ENCODE measurements at regions not wholly inside any gene's neighbourhood (a gene's known extent, or its start where the extent isn't known, plus 50 kb on each side); places are given as distances from the start of the nearest gene placed in this dataset.

GRCh38 chr12:116463366-116463765 lies 95.8 kb upstream of the MAP1LC3B2 start:
- no peak for DNase-seq

- DNase-seq, result no peak
Observed at GRCh38 chr12:116465407-116465806, 93.8 kb upstream of the MAP1LC3B2 start.

GRCh38 chr12:116465856-116466255 lies 93.3 kb upstream of the MAP1LC3B2 start:
- DNase-seq, result no peak

GRCh38 chr12:116466536-116466935 lies 92.6 kb upstream of the MAP1LC3B2 start:
- no peak for DNase-seq

- DNase-seq, result no peak
Observed at GRCh38 chr12:116469344-116469743, 89.8 kb upstream of the MAP1LC3B2 start.

- DNase-seq, result no peak
Observed at GRCh38 chr12:116471544-116471943, 87.6 kb upstream of the MAP1LC3B2 start.

- DNase-seq, result no peak
Observed at GRCh38 chr12:116472193-116472592, 87.0 kb upstream of the MAP1LC3B2 start.

- DNase-seq, result no peak
Observed at GRCh38 chr12:116473416-116473815, 85.8 kb upstream of the MAP1LC3B2 start.

GRCh38 chr12:116474331-116474730 lies 84.8 kb upstream of the MAP1LC3B2 start:
- DNase-seq, result no peak

- no peak for DNase-seq
Observed at GRCh38 chr12:116474899-116475298, 84.3 kb upstream of the MAP1LC3B2 start.

- no peak for DNase-seq
Observed at GRCh38 chr12:116476227-116476822, 82.9 kb upstream of the MAP1LC3B2 start.

- DNase-seq, result no peak
Observed at GRCh38 chr12:116478243-116478773, 80.9 kb upstream of the MAP1LC3B2 start.

- DNase-seq, result no peak
Observed at GRCh38 chr12:116480210-116480810, 78.9 kb upstream of the MAP1LC3B2 start.

- no peak for DNase-seq
Observed at GRCh38 chr12:116481726-116482125, 77.5 kb upstream of the MAP1LC3B2 start.

- no peak for DNase-seq
Observed at GRCh38 chr12:116482179-116482578, 77.0 kb upstream of the MAP1LC3B2 start.

GRCh38 chr12:116482859-116483258 lies 76.3 kb upstream of the MAP1LC3B2 start:
- DNase-seq, result no peak

- DNase-seq, result no peak
Observed at GRCh38 chr12:116483959-116484750, 75.0 kb upstream of the MAP1LC3B2 start.

- DNase-seq, result no peak
Observed at GRCh38 chr12:116484807-116485206, 74.4 kb upstream of the MAP1LC3B2 start.

- no peak for DNase-seq
Observed at GRCh38 chr12:116489116-116489515, 70.1 kb upstream of the MAP1LC3B2 start.

GRCh38 chr12:116490471-116490870 lies 68.7 kb upstream of the MAP1LC3B2 start:
- DNase-seq, result no peak

- DNase-seq, result no peak
Observed at GRCh38 chr12:116492703-116493324, 66.4 kb upstream of the MAP1LC3B2 start.

- no peak for DNase-seq
Observed at GRCh38 chr12:116495260-116495659, 63.9 kb upstream of the MAP1LC3B2 start.

GRCh38 chr12:116497051-116497591 lies 62.1 kb upstream of the MAP1LC3B2 start:
- no peak for DNase-seq
